DMS153 treated with DMSO at 0.1 percent for 48 hours (cell line): ENCODE measurements at regions not wholly inside any gene's neighbourhood (a gene's known extent, or its start where the extent isn't known, plus 50 kb on each side); places are given as distances from the start of the nearest gene placed in this dataset.

Source experiments
- DNase-seq: peaks from one replicate; lab custom pipeline; 2025; ENCODE audit not compliant: unreplicated experiment; lab: John Stamatoyannopoulos, UW

DNA sequence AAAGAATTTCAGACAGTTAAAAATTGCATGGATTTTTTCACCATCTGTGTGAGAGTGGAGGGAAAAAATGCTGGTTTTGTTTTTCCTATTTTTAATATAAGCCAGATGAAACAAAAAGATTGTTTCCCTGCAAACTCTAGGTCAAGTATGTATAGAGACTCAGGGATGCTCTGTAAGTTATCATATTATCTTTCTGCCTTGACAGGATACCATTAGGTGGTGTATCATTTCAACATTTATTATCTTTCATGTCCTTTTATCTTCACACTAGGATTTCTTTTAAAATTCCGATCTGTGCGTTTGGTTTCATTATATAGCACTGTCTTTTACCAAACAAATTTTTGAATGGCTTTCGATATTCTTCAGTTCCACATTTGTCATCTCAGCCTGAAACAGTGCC, 225.3 kb downstream of the EN1 start:
- DNase-seq, result no peak

GRCh38 chr2:118618279-118618678, 229.2 kb downstream of the EN1 start:
- no peak for DNase-seq

DNA sequence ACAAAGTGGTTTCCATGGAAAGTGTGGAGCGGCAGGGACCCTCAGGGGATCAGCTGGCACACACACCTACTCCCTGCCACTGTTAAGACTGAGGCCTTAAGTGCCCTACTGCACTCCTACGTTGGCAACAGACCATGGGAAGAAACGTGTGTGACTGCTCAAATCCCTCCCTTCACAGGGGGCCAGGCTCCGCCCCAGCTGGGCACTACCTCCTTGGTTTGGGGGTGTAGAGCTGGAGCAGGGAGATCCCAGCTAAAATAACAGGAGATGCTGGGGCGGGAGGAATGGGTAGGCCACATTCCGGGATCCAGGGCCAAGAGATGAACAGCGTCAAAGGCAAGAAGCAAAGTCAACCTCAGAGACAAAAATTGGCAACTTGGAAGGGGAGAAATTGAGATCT, 231.0 kb downstream of the EN1 start:
- no peak for DNase-seq

DNA sequence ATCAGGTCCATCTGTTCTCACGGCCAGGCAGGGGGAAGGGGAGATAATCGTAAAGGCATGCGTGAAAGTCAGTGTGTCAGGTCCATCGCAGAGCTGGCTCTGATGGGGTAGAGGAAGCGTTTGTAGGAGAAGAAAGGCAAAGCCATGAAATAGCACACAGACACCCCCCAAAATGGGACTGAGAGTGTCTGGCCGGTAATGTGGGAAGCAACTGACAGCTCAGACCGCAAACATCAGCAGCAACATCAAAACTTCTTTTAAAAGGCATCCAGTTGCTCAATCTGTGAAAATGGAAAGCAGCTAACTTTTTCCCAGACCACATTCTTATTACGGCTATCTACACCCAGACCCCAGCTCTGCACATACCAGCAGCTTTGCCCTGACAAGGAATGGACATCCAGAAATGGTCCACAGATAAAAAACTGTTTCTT, 232.6 kb downstream of the EN1 start:
- DNase-seq, result no peak

DNA sequence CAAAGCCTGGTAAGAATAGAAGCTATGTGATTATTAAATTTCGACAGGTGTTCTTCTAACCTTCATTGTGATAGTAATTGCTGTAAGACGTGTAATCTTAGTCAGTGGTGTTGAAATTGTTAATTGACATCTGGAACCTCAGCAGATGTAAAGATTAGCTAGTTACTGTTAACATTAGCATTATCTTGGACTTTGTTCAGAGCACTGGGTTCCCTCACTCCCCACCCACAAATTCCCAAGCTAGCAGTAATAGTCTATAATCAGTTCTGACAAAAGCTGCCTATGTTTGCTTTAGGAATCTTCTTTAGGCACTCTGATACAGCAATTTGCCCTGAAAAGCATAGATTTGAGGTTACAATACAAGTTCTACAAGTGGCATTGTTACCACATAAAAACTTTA, 233.7 kb downstream of the EN1 start:
- DNase-seq, result no peak

DNA sequence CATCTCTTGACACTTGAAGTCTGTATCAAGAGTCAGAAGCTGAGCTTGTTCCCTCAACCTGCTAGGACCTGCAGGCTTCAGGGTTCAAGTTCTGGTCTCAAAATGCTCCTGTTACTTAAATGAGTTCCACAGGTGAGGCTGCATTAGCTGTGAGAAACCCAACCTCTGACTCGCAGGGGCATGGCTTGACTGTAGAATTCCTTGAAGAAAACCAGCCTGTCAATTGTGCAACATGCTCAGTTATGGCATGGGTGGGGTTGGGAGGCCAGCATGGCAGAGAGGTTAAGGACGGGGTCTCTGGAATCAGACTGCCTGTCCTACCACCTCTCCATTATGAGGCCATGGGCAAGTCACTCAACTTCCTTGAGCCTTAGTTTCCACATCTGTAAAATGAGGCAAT, 235.8 kb downstream of the EN1 start:
- DNase-seq, result no peak

DNA sequence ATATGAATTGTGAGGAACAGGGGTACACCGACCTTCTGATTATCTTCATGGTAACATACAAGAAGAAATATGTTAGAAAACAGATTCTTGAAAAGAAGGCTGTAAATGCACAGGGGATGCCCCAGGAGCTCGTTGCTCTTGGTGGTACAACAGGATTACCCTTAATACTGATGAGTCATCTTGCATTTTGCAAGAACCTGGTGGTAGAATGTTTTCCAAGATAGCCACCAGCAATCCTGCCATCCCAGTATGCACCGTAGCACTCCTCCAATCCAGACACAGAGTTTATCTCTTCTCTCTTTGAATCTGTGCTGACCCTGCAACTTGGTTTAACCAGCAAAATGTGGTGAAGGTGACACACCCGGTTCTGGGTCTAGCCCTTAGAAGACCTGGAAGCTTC, 238.3 kb downstream of the EN1 start:
- DNase-seq, result no peak

DNA sequence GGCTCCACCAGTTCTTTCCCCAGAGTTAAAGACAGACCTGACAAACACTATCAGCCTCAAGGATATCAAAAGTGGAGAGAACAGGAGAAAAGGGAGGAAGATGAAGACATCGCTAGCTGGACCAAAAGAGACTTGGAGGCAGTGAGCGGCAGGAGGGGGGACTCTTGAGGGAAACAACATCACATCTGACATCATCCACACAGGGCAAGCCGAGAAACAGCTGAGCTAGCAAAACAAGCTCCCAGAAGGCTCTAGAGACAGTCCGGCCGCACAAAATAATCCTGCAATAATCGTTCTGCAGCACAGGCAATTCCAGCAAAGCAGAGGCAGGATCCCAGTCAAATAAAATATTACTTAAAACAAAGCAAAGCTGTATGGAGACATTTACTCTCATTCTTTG, 239.8 kb downstream of the EN1 start:
- no peak for DNase-seq

GRCh38 chr2:118604811-118605210, 242.6 kb downstream of the EN1 start:
- no peak for DNase-seq

DNA sequence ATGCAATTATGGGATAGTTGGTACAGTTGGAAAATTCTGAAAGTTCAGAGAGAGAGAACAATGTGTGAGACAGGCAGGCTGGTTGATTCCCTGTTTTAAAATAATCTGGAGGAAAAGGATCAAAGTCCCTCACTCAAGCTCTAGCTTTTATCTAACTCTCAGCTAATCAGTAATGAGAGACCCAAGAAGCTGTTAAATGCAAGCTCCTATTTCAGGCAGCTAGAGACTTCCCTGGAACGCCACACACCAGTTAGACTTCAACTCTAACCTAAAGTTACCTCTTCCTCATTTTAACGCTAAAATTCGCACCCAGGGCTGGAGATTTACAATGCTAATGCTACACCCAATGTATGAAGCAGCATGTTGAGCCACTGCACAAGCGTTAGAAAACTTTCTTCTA, 243.1 kb downstream of the EN1 start:
- no peak for DNase-seq

DNA sequence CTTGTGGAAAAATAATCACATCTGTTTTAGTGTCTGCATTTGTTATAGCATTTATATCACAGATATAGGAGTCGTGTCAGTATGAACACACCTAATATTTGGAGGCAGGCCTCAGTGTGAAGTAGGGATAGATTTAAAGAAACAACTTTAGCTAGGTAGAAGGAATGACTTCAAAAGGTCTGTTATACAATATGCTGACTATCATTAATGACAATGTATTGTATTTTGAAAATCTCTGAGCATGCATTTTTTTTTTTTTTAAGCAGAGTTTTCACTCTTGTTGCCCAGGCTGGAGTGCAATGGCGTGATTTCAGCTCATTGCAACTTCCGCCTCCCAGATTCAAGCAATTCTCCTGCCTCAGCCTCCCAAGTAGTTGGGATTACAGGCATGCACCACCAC, 248.3 kb downstream of the EN1 start:
- no peak for DNase-seq

DNA sequence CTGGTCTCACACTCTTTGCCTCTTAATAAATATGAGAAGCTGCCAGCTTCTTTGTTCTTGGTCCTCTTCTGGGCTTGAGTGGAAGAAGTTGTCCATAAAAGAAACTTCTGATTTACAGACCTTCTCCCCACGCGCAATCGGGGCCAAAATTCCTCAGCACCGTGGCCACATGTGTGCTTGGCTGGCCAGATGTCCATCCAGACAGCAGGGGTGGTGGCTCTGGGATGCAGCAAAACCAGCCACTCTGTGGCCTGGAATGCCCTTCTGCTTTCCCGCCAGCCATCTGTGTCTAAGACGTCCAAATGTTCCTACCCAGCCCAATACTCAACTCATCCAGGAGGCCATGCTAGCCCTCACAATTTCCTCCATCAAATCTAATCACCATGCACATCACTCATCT, 250.8 kb downstream of the EN1 start:
- DNase-seq, result no peak

GRCh38 chr2:118593257-118593656, 254.2 kb downstream of the EN1 start:
- no peak for DNase-seq

GRCh38 chr2:118591223-118591622, 256.2 kb downstream of the EN1 start:
- no peak for DNase-seq

- DNase-seq, result no peak
Observed at GRCh38 chr2:118589721-118590120, 257.7 kb downstream of the EN1 start.

DNA sequence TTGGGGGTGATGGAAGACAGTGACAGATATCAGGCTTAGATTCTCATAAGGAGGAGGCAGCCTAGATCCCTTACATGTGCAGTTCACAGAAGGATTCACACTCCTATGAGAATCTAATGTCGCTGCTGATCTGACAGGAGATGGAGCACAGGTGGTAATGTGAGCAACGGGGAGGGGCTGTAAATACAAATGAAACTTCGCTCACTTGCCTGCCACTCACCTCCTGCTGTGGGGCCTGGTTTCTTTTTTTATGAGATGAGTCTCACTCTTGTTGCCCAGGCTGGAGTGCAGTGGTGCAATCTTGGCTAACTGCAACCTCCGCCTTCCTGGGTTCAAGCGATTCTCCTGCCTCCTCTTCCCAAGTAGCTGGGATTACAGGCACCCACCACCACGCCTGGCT, 258.6 kb downstream of the EN1 start:
- no peak for DNase-seq

GRCh38 chr2:118586312-118586711, 261.1 kb downstream of the EN1 start:
- no peak for DNase-seq

GRCh38 chr2:118584877-118585276, 262.6 kb downstream of the EN1 start:
- no peak for DNase-seq

DNA sequence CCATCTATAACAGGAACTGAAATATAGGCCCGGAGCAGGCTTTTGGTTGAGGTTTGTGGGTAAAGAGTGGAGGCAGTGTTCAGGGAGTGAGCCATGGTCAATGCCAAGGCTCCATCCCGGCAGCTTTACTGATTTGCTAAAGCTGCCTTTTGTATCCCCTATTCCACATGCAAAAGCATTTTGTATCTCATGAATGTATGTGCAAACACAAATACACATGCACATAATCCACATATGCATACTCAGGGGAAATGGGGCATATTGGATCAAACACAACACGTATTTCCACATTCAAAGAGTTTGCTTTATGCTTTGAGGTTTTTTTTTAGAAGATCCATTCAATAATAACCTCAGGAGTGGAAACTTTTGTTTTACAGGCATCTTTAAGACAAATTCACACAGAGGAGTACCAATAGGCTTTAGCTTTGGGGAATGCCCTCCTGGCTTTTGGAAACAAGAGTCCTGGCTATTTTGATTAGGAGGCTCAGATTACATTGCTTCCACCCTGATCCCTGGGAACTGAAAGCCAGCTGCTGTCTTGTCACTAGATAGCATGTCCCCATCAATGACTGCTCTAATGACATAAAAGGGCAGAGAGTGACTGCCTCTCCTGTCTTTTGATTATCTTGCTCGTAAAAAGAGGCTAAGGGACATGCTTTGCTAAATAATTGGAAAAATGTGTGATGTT, 263.2 kb downstream of the EN1 start:
- DNase-seq, result no peak

DNA sequence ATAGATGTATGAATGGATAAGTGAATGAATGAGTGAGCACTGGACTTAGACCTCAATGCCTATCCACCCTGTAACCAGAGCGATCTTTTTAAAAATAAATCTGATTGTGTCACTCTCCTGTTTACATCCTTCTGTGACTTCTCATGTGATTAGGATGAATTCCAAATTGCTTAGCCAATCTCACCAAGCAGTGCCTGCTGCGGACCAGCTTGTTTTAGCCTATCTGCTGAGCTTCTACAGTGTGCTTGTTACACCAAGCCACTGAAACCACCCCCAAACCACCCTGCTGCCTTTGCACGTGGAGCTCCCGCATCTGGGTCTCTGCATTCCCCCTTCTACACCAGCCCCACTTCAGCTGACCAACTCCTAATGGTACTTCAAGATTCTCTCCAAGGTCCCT, 265.4 kb downstream of the EN1 start:
- no peak for DNase-seq

- no peak for DNase-seq
Observed at GRCh38 chr2:118580651-118581050, 266.8 kb downstream of the EN1 start.

DNA sequence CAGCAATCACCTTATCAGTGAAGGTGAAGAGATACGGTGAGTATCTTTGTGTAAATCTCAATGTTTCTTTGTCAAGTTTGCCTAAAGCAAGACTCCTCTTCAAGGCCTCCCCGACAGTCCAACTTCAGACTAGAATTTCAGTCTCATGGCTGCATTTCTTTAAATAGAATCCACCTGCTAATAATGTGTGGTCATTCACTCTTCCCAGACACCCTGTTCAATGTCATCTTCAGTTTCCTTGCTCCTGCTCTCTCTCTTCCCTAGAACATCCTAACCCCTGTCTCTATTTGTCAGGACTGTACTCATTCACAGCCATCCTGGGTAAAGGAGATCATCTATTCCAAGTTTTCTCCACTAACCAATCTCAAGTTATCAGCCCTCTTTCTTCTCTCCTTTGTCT, 267.3 kb downstream of the EN1 start:
- no peak for DNase-seq

- DNase-seq, result no peak
Observed at GRCh38 chr2:118577202-118577601, 270.2 kb downstream of the EN1 start.
